Activated T-helper 17 cell treated with anti-CD3 and anti-CD28 coated beads, Interleukin-2, amount 50 U/mL, for 72 hours (primary cell): ENCODE measurements at regions not wholly inside any gene's neighbourhood (a gene's known extent, or its start where the extent isn't known, plus 50 kb on each side); places are given as distances from the start of the nearest gene placed in this dataset.
"Not testable (repeated sequence)": the region's sequence is repeated elsewhere in the genome, so short reads cannot be mapped to it uniquely, and the experiment has no call there.

ENCODE experiments used
- ATAC-seq: fragments of 150-1000 bp; cut with Tn5 transposase; replicated peaks from 2 replicates; pipeline ENCODE4 v1.10.0; 2021; ENCODE audit warnings: mild to moderate bottlenecking, moderate library complexity
- H3K27ac Mint-ChIP-seq: one replicate; pipeline ENCODE4 v1.8.0; 2022; ENCODE audit warnings: mixed read lengths
- H3K27me3 Mint-ChIP-seq: one replicate; pipeline ENCODE4 v1.8.0; 2022; ENCODE audit warnings: mixed read lengths
- H3K36me3 Mint-ChIP-seq: one replicate; pipeline ENCODE4 v1.8.0; 2022; ENCODE audit warnings: low read depth, mild to moderate bottlenecking, mixed read lengths
- H3K4me1 Mint-ChIP-seq: one replicate; pipeline ENCODE4 v1.8.0; 2022; ENCODE audit warnings: mixed read lengths
- H3K4me3 Mint-ChIP-seq: one replicate; pipeline ENCODE4 v1.8.0; 2022; ENCODE audit warnings: mild to moderate bottlenecking, mixed read lengths
- H3K9me3 Mint-ChIP-seq: one replicate; pipeline ENCODE4 v1.8.0; 2022; ENCODE audit warnings: mixed read lengths

DNA sequence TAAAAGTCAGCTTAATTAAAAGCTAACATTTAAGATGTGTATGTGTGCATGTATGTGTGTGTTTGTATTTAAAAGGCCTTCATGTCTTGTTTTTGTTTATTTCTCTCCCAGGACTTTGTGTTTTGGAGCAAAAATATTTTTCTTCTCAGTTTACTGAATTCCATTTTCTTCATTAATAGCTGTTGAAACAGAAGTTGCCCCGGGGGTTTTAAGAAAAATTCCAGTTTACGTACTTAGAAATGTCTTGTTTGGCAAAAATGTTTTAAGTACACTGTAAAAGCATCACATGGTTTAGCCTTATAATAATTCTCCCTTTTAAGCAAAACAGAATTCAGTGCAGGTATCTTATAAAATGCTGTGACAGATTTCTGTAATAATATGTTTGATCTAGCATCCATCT lies 1233.0 kb upstream of the NRXN1 start:
- Mint-ChIP-seq H3K4me3 (no peak overlapping the region), H3K27ac (no peak overlapping the region), H3K9me3 (no peaks in the 10 kb centered on the region), H3K36me3 (no peaks in the 10 kb centered on the region), H3K27me3 (no peaks in the 10 kb centered on the region), H3K4me1 (no peaks in the 10 kb centered on the region)
- no peak for ATAC-seq

DNA sequence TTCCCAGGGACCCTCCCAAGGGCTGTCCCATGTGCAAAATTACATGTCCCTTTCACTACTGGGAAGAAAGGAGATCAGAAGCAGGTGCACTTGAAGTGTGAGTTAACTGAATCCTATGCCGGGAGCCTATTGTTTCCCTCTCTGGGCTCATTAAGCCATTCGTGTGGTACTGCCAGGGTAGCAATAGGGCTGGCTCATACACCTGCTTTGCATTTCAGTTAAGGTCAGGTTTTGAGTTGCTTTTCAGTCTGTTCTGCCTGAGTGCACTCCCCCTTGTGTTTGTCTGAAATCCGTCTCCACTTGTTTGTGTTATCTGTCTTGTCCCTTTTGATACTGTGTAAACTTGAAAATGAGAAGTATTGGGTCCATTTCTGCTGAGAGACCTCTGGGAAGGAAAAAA lies 1232.6 kb upstream of the NRXN1 start:
- H3K4me3 Mint-ChIP-seq: no peak overlapping the region
- H3K27me3 Mint-ChIP-seq: no peaks in the 10 kb centered on the region
- no peaks in the 10 kb centered on the region for H3K9me3 Mint-ChIP-seq
- H3K36me3 Mint-ChIP-seq: no peaks in the 10 kb centered on the region
- no peaks in the 10 kb centered on the region for H3K4me1 Mint-ChIP-seq
- no peak overlapping the region for H3K27ac Mint-ChIP-seq
- ATAC-seq: no peak

GRCh38 chr2:52260904-52261303 lies 1229.0 kb upstream of the NRXN1 start:
- no peaks in the 10 kb centered on the region for H3K9me3 Mint-ChIP-seq
- no peak overlapping the region for H3K27ac Mint-ChIP-seq
- no peaks in the 10 kb centered on the region for H3K27me3 Mint-ChIP-seq
- H3K36me3 Mint-ChIP-seq: no peaks in the 10 kb centered on the region
- no peaks in the 10 kb centered on the region for H3K4me1 Mint-ChIP-seq
- no peak overlapping the region for H3K4me3 Mint-ChIP-seq
- no peak for ATAC-seq

GRCh38 chr2:52258967-52259366 lies 1227.0 kb upstream of the NRXN1 start:
- H3K4me3 Mint-ChIP-seq, H3K36me3 Mint-ChIP-seq, H3K4me1 Mint-ChIP-seq, H3K27ac Mint-ChIP-seq, ATAC-seq, H3K27me3 Mint-ChIP-seq, H3K9me3 Mint-ChIP-seq: not testable (repeated sequence)

DNA sequence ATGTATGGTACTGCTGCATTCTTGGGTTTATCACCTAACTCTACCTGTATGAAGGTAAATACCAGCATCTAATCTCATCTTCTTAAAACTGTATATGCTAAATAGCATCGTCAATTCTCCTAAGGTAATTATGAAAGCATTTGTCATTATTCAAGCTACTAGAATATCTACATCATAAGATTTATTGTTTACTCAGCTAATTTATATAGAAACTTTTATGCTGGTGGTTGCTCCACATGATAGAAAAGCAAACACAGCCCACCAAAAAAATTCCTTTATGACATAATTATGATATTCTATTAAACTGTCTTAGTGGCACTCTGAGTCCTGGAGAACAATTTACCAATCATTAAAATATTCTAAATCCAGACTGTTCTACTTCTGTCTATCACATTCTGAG lies 1226.1 kb upstream of the NRXN1 start:
- H3K36me3 Mint-ChIP-seq: no peaks in the 10 kb centered on the region
- no peak overlapping the region for H3K4me3 Mint-ChIP-seq
- H3K27ac Mint-ChIP-seq: no peak overlapping the region
- no peaks in the 10 kb centered on the region for H3K4me1 Mint-ChIP-seq
- H3K27me3 Mint-ChIP-seq: no peaks in the 10 kb centered on the region
- H3K9me3 Mint-ChIP-seq: no peaks in the 10 kb centered on the region
- no peak for ATAC-seq

DNA sequence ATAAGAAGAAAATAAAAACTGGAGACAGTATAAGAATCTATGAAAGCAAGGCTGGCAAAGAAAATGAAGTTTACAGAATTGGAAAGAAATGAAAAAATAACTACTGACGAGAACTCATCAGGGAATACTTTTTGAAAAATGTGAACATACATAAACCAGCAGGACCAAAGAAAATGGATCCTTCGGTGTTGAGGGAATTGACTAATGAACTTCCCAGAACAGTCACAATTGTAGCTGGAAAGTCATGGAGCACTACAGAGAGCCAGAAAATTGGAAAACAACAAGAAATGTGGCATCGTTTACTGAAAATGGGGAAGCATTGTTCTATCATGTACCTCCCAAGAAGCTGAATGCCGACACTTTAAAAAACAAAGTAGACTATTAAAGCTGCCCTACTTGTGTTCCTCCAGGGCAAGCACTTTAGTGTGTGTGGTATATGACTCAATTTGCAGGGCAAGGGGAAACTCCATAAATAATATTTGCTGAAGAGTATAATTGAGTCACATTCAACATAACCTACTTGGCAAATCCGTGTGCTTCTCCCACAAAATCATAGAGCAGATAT lies 1221.6 kb upstream of the NRXN1 start:
- no peak for ATAC-seq
- Mint-ChIP-seq H3K36me3 (no peaks in the 10 kb centered on the region), H3K4me3 (no peak overlapping the region), H3K4me1 (no peaks in the 10 kb centered on the region), H3K27me3 (no peaks in the 10 kb centered on the region), H3K9me3 (no peaks in the 10 kb centered on the region), H3K27ac (no peak overlapping the region)

DNA sequence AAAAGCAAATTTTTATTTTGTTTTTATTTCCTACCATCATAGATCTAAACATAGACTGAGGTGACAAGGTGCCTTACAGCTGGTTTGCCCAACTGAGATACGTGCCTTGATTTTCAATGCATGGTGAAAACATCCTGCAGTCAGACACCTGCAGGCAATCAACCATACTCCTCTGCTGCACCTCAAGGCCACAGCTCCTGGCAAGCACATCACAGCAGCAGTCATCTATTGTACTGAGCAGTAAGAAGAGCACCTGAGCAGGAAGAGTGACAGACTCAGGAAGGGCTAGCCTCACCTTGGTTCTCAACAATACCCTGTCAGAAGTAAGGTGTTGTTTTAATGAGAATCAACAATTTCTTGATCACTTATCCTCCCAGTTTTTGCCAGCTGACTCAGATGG lies 1206.8 kb upstream of the NRXN1 start:
- Mint-ChIP-seq H3K36me3 (no peaks in the 10 kb centered on the region), H3K4me1 (no peaks in the 10 kb centered on the region), H3K27ac (no peak overlapping the region), H3K4me3 (no peak overlapping the region), H3K9me3 (peaks cover 3% of the 10 kb centered on the region), H3K27me3 (peaks cover 2% of the 10 kb centered on the region)
- ATAC-seq: no peak

DNA sequence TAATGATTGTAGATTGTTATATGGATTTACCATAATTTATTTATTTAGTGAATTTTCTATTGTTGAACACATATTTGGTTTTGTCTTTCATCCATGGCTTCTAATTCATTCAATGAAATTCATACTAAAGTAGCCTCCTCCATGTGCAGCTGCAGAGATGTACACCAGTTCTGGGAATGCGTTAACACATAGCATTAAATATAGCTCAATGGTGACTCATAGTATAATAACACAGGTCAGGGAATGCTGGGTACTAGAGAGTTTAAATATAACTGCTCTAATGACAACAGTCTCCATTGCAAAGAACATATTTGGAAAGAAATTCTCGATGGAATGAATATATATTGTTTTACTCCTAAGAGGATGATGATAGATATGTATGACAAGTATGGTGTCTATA lies 1190.2 kb upstream of the NRXN1 start:
- no peak for ATAC-seq
- no peaks in the 10 kb centered on the region for H3K36me3 Mint-ChIP-seq
- no peaks in the 10 kb centered on the region for H3K4me1 Mint-ChIP-seq
- H3K27me3 Mint-ChIP-seq: no peaks in the 10 kb centered on the region
- H3K9me3 Mint-ChIP-seq: no peaks in the 10 kb centered on the region
- H3K4me3 Mint-ChIP-seq: no peak overlapping the region
- H3K27ac Mint-ChIP-seq: no peak overlapping the region

- no peaks in the 10 kb centered on the region for H3K9me3 Mint-ChIP-seq
- ATAC-seq: no peak
These were observed 1188.5 kb upstream of the NRXN1 start for GRCh38 chr2:52220393-52220792.

DNA sequence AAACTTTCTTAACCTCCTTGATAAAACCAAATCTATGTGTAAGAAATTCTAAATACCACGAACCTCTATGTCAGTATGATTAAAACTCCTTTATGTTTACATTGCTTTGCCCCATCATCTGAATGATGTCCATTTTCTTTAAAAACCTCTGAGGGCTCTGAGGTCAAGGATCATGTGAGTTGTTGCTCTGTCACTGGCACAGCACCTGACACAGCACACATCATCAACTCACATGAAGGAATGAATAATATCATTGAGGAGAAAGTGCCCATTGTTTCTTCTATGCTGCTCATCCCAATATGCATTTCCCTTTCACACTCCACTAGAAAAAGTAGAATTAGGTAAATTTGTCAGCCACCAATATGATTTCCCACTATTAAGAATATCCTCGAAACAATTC lies 1178.7 kb upstream of the NRXN1 start:
- Mint-ChIP-seq H3K4me1 (no peaks in the 10 kb centered on the region), H3K4me3 (no peak overlapping the region), H3K36me3 (no peaks in the 10 kb centered on the region), H3K9me3 (no peaks in the 10 kb centered on the region), H3K27ac (no peak overlapping the region), H3K27me3 (no peaks in the 10 kb centered on the region)
- ATAC-seq: no peak

More at GRCh38 chr2:52220393-52220792, 1188.5 kb upstream of the NRXN1 start:
- no peaks in the 10 kb centered on the region for H3K36me3 Mint-ChIP-seq
- no peak overlapping the region for H3K4me3 Mint-ChIP-seq
- H3K4me1 Mint-ChIP-seq: no peaks in the 10 kb centered on the region
- H3K27ac Mint-ChIP-seq: no peak overlapping the region
- no peaks in the 10 kb centered on the region for H3K27me3 Mint-ChIP-seq

- H3K9me3 Mint-ChIP-seq: no peaks in the 10 kb centered on the region
- no peaks in the 10 kb centered on the region for H3K27me3 Mint-ChIP-seq
- no peak overlapping the region for H3K27ac Mint-ChIP-seq
- H3K4me1 Mint-ChIP-seq: no peaks in the 10 kb centered on the region
- no peaks in the 10 kb centered on the region for H3K36me3 Mint-ChIP-seq
- ATAC-seq: no peak
- H3K4me3 Mint-ChIP-seq: no peak overlapping the region
These were observed 1178.2 kb upstream of the NRXN1 start for GRCh38 chr2:52210161-52210560.

- H3K27me3 Mint-ChIP-seq: no peaks in the 10 kb centered on the region
- peaks cover 1% of the 10 kb centered on the region for H3K9me3 Mint-ChIP-seq
- no peaks in the 10 kb centered on the region for H3K4me1 Mint-ChIP-seq
- H3K36me3 Mint-ChIP-seq: no peaks in the 10 kb centered on the region
- no peak overlapping the region for H3K27ac Mint-ChIP-seq
- ATAC-seq: no peak
- H3K4me3 Mint-ChIP-seq: no peak overlapping the region
These were observed 1162.4 kb upstream of the NRXN1 start for GRCh38 chr2:52194342-52194741.

- Mint-ChIP-seq H3K4me3 (no peak overlapping the region), H3K27me3 (no peaks in the 10 kb centered on the region)
- ATAC-seq: no peak
These were observed 1161.9 kb upstream of the NRXN1 start for GRCh38 chr2:52193804-52194203.

DNA sequence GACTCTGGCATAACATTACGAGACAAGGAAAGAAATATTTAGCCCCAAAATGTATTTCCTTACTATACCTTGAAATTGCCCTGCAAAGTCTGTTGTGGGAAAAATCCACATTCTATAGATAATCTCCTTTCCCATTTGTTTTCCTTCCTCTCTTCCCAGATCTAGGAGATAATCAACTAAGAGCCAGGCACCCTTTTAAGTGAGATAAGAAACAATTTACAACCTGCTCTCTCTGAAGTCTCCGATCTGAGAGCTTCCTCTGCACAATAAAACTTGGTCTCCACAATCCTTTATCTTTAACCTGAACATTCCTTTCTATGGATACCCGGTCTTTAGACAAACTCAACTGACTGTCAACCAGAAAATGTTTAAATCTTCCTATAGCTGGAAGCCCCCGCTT lies 1160.7 kb upstream of the NRXN1 start:
- Mint-ChIP-seq H3K36me3 (no peaks in the 10 kb centered on the region), H3K4me1 (no peaks in the 10 kb centered on the region), H3K4me3 (no peak overlapping the region), H3K9me3 (no peaks in the 10 kb centered on the region), H3K27me3 (no peaks in the 10 kb centered on the region), H3K27ac (no peak overlapping the region)
- ATAC-seq: no peak

More at GRCh38 chr2:52193804-52194203, 1161.9 kb upstream of the NRXN1 start:
- no peak overlapping the region for H3K27ac Mint-ChIP-seq
- no peaks in the 10 kb centered on the region for H3K36me3 Mint-ChIP-seq
- H3K4me1 Mint-ChIP-seq: no peaks in the 10 kb centered on the region
- H3K9me3 Mint-ChIP-seq: no peaks in the 10 kb centered on the region

- no peaks in the 10 kb centered on the region for H3K4me1 Mint-ChIP-seq
- no peak overlapping the region for H3K4me3 Mint-ChIP-seq
- H3K27me3 Mint-ChIP-seq: no peaks in the 10 kb centered on the region
- no peak for ATAC-seq
- no peak overlapping the region for H3K27ac Mint-ChIP-seq
- H3K9me3 Mint-ChIP-seq: peaks cover 4% of the 10 kb centered on the region
- H3K36me3 Mint-ChIP-seq: no peaks in the 10 kb centered on the region
These were observed 1149.1 kb upstream of the NRXN1 start for GRCh38 chr2:52181080-52181479.

- Mint-ChIP-seq H3K27me3 (no peaks in the 10 kb centered on the region), H3K4me1 (no peaks in the 10 kb centered on the region), H3K36me3 (no peaks in the 10 kb centered on the region), H3K27ac (no peak overlapping the region), H3K9me3 (peaks cover 4% of the 10 kb centered on the region), H3K4me3 (no peak overlapping the region)
- ATAC-seq: no peak
These were observed 1146.9 kb upstream of the NRXN1 start for GRCh38 chr2:52178845-52179244.
